ENCODE measurements at regions not wholly inside any gene's neighbourhood (a gene's known extent, or its start where the extent isn't known, plus 50 kb on each side); places are given as distances from the start of the nearest gene placed in this dataset.

GRCh38 chr20:50341880-50342637 lies 151.4 kb downstream of the CEBPB start:
- H3K27me3 ChIP-seq = no peaks in the 10 kb centered on the region
- H3K4me1 ChIP-seq = peaks cover 0 to 29% (median 14%) of the 10 kb centered on the region in 4 donors
- WGBS, 2 donors (ENCODE audit: low coverage in 1 of 2) = 67 to 95% methylated on average over 6 to 12 of the region's 12 CpGs
- DNase-seq = no peak
- no peaks in the 10 kb centered on the region for H3K9me3 ChIP-seq
- in situ Hi-C loops (cut with MboI; ENCODE audit: low pct_ligation_motif_present in 1 of 4, low pct_unique_long_range_greater_than_20kb in 1 of 4, low sequenced_read_pairs in 3 of 4) = loop anchor here in 1 of 4 donors (25.0 kb wide), 1 partner anchor 130 kb away; no protein-coding TSS in a partner anchor
- H3K4me3 ChIP-seq = no peak overlapping the region
- intact Hi-C loops (cut with DNase I; ENCODE audit: low total_unique reads) = no loop called here
- TF ChIP-seq CTCF (IDR thresholded peaks at IDR 0.05) = no peak
- no peak overlapping the region for H3K27ac ChIP-seq
- H3K36me3 ChIP-seq = no peaks in the 10 kb centered on the region

GRCh38 chr20:50342638-50343102 lies 152.0 kb downstream of the CEBPB start:
- TF ChIP-seq POLR2A (IDR thresholded peaks at IDR 0.05) (no peak), EP300 (IDR thresholded peaks at IDR 0.05; ENCODE audit: low read depth) (no peak), POLR2AphosphoS5 (IDR thresholded peaks at IDR 0.05) (no peak), CTCF (IDR thresholded peaks at IDR 0.05) (no peak)
- intact Hi-C loops (cut with DNase I; ENCODE audit: low total_unique reads) = no loop called here

GRCh38 chr20:50343125-50343489 lies 152.5 kb downstream of the CEBPB start:
- Histone ChIP-seq H3K27ac (no peak overlapping the region), H3K9me3 (no peaks in the 10 kb centered on the region), H3K4me3 (no peak overlapping the region), H3K27me3 (no peaks in the 10 kb centered on the region), H3K4me1 (peaks cover 0 to 29% (median 14%) of the 10 kb centered on the region in 4 donors), H3K36me3 (no peaks in the 10 kb centered on the region)
- intact Hi-C loops (cut with DNase I; ENCODE audit: low total_unique reads) (no loop called here), in situ Hi-C loops (cut with MboI; ENCODE audit: low pct_ligation_motif_present in 1 of 4, low pct_unique_long_range_greater_than_20kb in 1 of 4, low sequenced_read_pairs in 3 of 4) (loop anchor here in 1 of 4 donors (25.0 kb wide), 1 partner anchor 131 kb away; no protein-coding TSS in a partner anchor)
- 71 to 75% methylated on average over 5 to 10 of the region's 10 CpGs for WGBS, 2 donors (ENCODE audit: low coverage in 1 of 2)
- no peak for DNase-seq
- TF ChIP-seq POLR2A (IDR thresholded peaks at IDR 0.05) (no peak), EP300 (IDR thresholded peaks at IDR 0.05; ENCODE audit: low read depth) (no peak), CTCF (IDR thresholded peaks at IDR 0.05) (no peak), POLR2AphosphoS5 (IDR thresholded peaks at IDR 0.05) (no peak)

More at GRCh38 chr20:50342638-50343102, 152.0 kb downstream of the CEBPB start:
- H3K27me3 ChIP-seq = no peaks in the 10 kb centered on the region
- WGBS, 2 donors (ENCODE audit: low coverage in 1 of 2) = 81 to 82% methylated on average over 4 to 5 of the region's 5 CpGs
- no peaks in the 10 kb centered on the region for H3K9me3 ChIP-seq
- H3K27ac ChIP-seq = no peak overlapping the region
- H3K4me1 ChIP-seq = peaks cover 0 to 29% (median 14%) of the 10 kb centered on the region in 4 donors
- DNase-seq = no peak
- H3K4me3 ChIP-seq = no peak overlapping the region
- no peaks in the 10 kb centered on the region for H3K36me3 ChIP-seq
- in situ Hi-C loops (cut with MboI; ENCODE audit: low pct_ligation_motif_present in 1 of 4, low pct_unique_long_range_greater_than_20kb in 1 of 4, low sequenced_read_pairs in 3 of 4) = loop anchor here in 1 of 4 donors (25.0 kb wide), 1 partner anchor 130 kb away; no protein-coding TSS in a partner anchor

DNA sequence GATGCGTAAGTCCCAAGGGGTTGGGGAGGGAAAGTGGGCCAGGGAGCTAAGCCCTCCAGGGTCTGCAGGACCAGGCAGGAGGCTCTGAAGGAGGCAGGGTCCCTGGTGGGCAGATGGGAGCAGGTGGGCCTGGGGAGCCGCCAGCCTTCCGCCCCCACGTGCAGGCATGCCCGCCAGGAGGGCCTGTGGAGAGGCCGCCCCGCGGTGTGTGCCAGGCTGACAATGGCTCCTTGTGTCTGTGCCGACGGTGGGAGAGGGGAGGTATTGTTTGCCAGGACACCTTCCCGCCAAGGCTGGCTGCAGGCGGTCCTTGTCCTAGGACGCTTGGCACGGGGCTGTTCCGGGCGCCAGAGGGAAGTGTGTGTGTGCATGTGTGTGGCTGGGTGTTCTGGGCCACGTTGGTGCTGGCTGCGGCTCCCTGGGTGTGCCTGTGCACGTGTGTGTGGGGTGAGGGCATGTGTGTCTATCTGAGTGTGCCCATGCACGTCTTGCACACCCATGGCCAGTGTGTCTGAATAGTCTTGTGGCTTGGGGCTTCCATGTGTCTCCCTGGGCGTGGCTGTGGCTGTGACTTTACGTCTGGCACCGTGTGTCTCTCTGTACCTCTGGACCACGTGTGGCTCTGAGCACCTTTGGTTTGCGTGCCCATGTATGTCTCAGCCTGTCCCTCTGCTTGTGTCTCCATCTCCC lies 153.0 kb downstream of the CEBPB start:
- no peak overlapping the region for H3K4me3 ChIP-seq
- in situ Hi-C loops (cut with MboI; ENCODE audit: low pct_ligation_motif_present in 1 of 4, low pct_unique_long_range_greater_than_20kb in 1 of 4, low sequenced_read_pairs in 3 of 4) = loop anchor here in 1 of 4 donors (25.0 kb wide), 1 partner anchor 131 kb away; no protein-coding TSS in a partner anchor
- intact Hi-C loops (cut with DNase I; ENCODE audit: low total_unique reads) = no loop called here
- H3K4me1 ChIP-seq = peaks cover 0 to 29% (median 14%) of the 10 kb centered on the region in 4 donors
- no peak for TF ChIP-seq POLR2A (IDR thresholded peaks at IDR 0.05)
- no peak for TF ChIP-seq POLR2AphosphoS5 (IDR thresholded peaks at IDR 0.05)
- no peak for TF ChIP-seq CTCF (IDR thresholded peaks at IDR 0.05)
- TF ChIP-seq EP300 (IDR thresholded peaks at IDR 0.05; ENCODE audit: low read depth) = no peak
- no peak overlapping the region for H3K27ac ChIP-seq
- no peak for DNase-seq
- WGBS, 2 donors (ENCODE audit: low coverage in 1 of 2) = 60% methylated on average over 25 of the region's 25 CpGs; no CpG with 5 or more reads in 1 of the 2 donors
- no peaks in the 10 kb centered on the region for H3K9me3 ChIP-seq
- no peaks in the 10 kb centered on the region for H3K27me3 ChIP-seq
- no peaks in the 10 kb centered on the region for H3K36me3 ChIP-seq
